ENCODE measurements at regions not wholly inside any gene's neighbourhood (a gene's known extent, or its start where the extent isn't known, plus 50 kb on each side); places are given as distances from the start of the nearest gene placed in this dataset.
"Not testable (repeated sequence)": the region's sequence is repeated elsewhere in the genome, so short reads cannot be mapped to it uniquely, and the experiment has no call there.

- H3K4me3 ChIP-seq = no peak overlapping the region
- 96% methylated on average over 11 of the region's 11 CpGs for WGBS (ENCODE audit: missing lambda C conversion rate)
- H3K9me3 ChIP-seq = no peaks in the 10 kb centered on the region
- TF ChIP-seq ZSCAN20 (CRISPR knock-in tag; IDR thresholded peaks at IDR 0.05) (no peak), RARB (CRISPR knock-in tag; IDR thresholded peaks at IDR 0.05) (no peak)
- ATAC-seq = no peak
- no peak overlapping the region for H3K27ac ChIP-seq
- DNase-seq (ENCODE audit: low read depth in 1 of 2, low spot score in 1 of 2) = no peak
- POLR2A ChIA-PET = no interaction called here
- no peak for FAIRE-seq
- CTCF ChIA-PET = no interaction called here
- H3K4me2 ChIP-seq = no peak overlapping the region
- no peaks in the 10 kb centered on the region for H3K4me1 ChIP-seq
Observed at GRCh38 chr11:71127806-71128205, 124.6 kb downstream of the SHANK2 start.

GRCh38 chr11:71126401-71126800 lies 126.0 kb downstream of the SHANK2 start:
- WGBS (ENCODE audit: missing lambda C conversion rate) = 63% methylated on average over 5 of the region's 5 CpGs
- CTCF ChIA-PET; H3K27ac ChIP-seq; ATAC-seq; H3K4me2 ChIP-seq; H3K4me3 ChIP-seq; DNase-seq (ENCODE audit: low read depth in 1 of 2, low spot score in 1 of 2); FAIRE-seq; H3K4me1 ChIP-seq; H3K9me3 ChIP-seq; POLR2A ChIA-PET: not testable (repeated sequence)

- TF ChIP-seq RCOR1 (IDR thresholded peaks at IDR 0.05; ENCODE audit: low read depth, low read length) (no peak), E2F6 (IDR thresholded peaks at IDR 0.05; ENCODE audit: borderline replicate concordance, low read depth) (no peak), PBX3 (IDR thresholded peaks at IDR 0.05) (no peak), NPAS2 (CRISPR knock-in tag; IDR thresholded peaks at IDR 0.05; ENCODE audit: borderline replicate concordance) (no peak), REST (IDR thresholded peaks at IDR 0.05) (no peak), MYC (IDR thresholded peaks at IDR 0.05; ENCODE audit: borderline replicate concordance, low read length) (no peak), EHMT2 (IDR thresholded peaks at IDR 0.05; ENCODE audit: low read depth) (no peak), CBX2 (IDR thresholded peaks at IDR 0.05; ENCODE audit: borderline replicate concordance, low read depth) (no peak), KDM5A (IDR thresholded peaks at IDR 0.05) (no peak), ATOH8 (CRISPR knock-in tag; IDR thresholded peaks at IDR 0.05; ENCODE audit: low read depth) (no peak), NFE2L2 (conservative IDR thresholded peaks at IDR 0.05; ENCODE audit: low read length) (no peak), HMGXB4 (CRISPR knock-in tag; IDR thresholded peaks at IDR 0.05; ENCODE audit: borderline replicate concordance) (no peak), TP53 (CRISPR knock-in tag; IDR thresholded peaks at IDR 0.05) (no peak)
- DNase-seq (ENCODE audit: low read depth in 1 of 2, low spot score in 1 of 2) (no peak), ATAC-seq (no peak), FAIRE-seq (no peak)
- Histone ChIP-seq H3K4me1 (peaks cover 3% of the 10 kb centered on the region; the same call in 1 of the 3 replicates), H3K4me3 (no peak overlapping the region), H3K9me3 (no peaks in the 10 kb centered on the region), H3K4me2 (no peak overlapping the region), H3K27ac (no peak overlapping the region)
- ChIA-PET CTCF (interaction anchor here (1.2 to 1.3 kb wide), 2 partner anchors 13 to 127 kb away, joined by 3 to 4 read pairs; partner anchors contain the start of gene SHANK2), POLR2A (no interaction called here)
- WGBS (ENCODE audit: missing lambda C conversion rate) = 81% methylated on average over 3 of the region's 3 CpGs
Observed at GRCh38 chr11:71125150-71125549, 127.2 kb downstream of the SHANK2 start.

Measured in A549 (cell line).